PC-3 (cell line): ENCODE measurements at regions not wholly inside any gene's neighbourhood (a gene's known extent, or its start where the extent isn't known, plus 50 kb on each side); places are given as distances from the start of the nearest gene placed in this dataset.

ENCODE experiments used
- ATAC-seq: fragments of 200-7000 bp; cut with Tn5 transposase; 2 replicates; pipeline ENCODE4 v1.9.1; 2020; ENCODE audit warnings: mild to moderate bottlenecking, moderate library complexity
- BruUV-seq: library from RNA; stranded (reverse); fragments of 400-500 nt; replicated peaks from 2 replicates; lab custom pipeline; 2021; lab: Mats Ljungman, UMichigan
- CTCF ChIA-PET: fragments of 300-600 bp; sonication (Branson Sonifier 250); formaldehyde crosslinking; loops from one replicate; lab custom pipeline; 2022; ENCODE audit warnings: antibody characterized with exemption; lab: Charles Lee
- POLR2A ChIA-PET: fragments of 300-600 bp; sonication (Branson Sonifier 250); formaldehyde crosslinking; loops from one replicate; lab custom pipeline; 2022; ENCODE audit warnings: antibody characterized with exemption; ENCODE audit not compliant: unreplicated experiment; lab: Charles Lee
- DNase-seq: peaks from one replicate; pipeline ENCODE4 v3.0.0-alpha.2; 2015
- H2AFZ ChIP-seq: fragments of 300-600 bp; sonication (generic); 2 replicates; pipeline ENCODE4 v1.6.0; 2016; ENCODE audit warnings: antibody characterized with exemption, low read length
- H3F3A ChIP-seq: fragments of 300-600 bp; sonication (generic); one replicate; pipeline ENCODE4 v1.6.0; 2017; ENCODE audit warnings: antibody characterized with exemption, low read length, control low read depth, mild to moderate bottlenecking; ENCODE audit not compliant: unreplicated experiment
- H3K27ac ChIP-seq: fragments of 300-600 bp; sonication (generic); 2 replicates; pipeline ENCODE4 v1.5.1; 2016; ENCODE audit warnings: mild to moderate bottlenecking, low read length
- H3K27me3 ChIP-seq: fragments of 300-600 bp; sonication (generic); 2 replicates; pipeline ENCODE4 v1.6.1; 2016; ENCODE audit warnings: low read length, mixed read lengths
- H3K36me3 ChIP-seq: fragments of 300-600 bp; sonication (generic); 2 replicates; pipeline ENCODE4 v1.6.1; 2016; ENCODE audit warnings: low read depth, mixed run types, low read length, mixed read lengths
- H3K4me1 ChIP-seq: fragments of 300-600 bp; sonication (generic); 2 replicates; pipeline ENCODE4 v1.5.1; 2016; ENCODE audit warnings: low read length; ENCODE audit not compliant: insufficient read depth
- H3K4me2 ChIP-seq: fragments of 300-600 bp; sonication (generic); 2 replicates; pipeline ENCODE4 v1.6.0; 2016; ENCODE audit warnings: low read length
- H3K4me3 ChIP-seq: fragments of 300-600 bp; sonication (generic); 2 replicates; pipeline ENCODE4 v1.5.1; 2016; ENCODE audit warnings: mild to moderate bottlenecking, low read length, mixed read lengths
- H3K79me2 ChIP-seq: fragments of 300-600 bp; sonication (generic); 2 replicates; pipeline ENCODE4 v1.6.1; 2017; ENCODE audit warnings: low read length, mixed read lengths
- H3K9ac ChIP-seq: fragments of 300-600 bp; sonication (generic); 2 replicates; pipeline ENCODE4 v1.6.0; 2016; ENCODE audit warnings: mild to moderate bottlenecking, low read length
- H3K9me2 ChIP-seq: fragments of 300-600 bp; sonication (generic); replicated peaks from 2 replicates; pipeline ENCODE4 v1.6.1; 2016; ENCODE audit warnings: mixed run types, low read length, mixed read lengths
- H3K9me3 ChIP-seq: fragments of 300-600 bp; sonication (generic); 2 replicates; pipeline ENCODE4 v1.6.1; 2016; ENCODE audit warnings: low read length, mixed read lengths
- H4K20me1 ChIP-seq: fragments of 300-600 bp; sonication (generic); 2 replicates; pipeline ENCODE4 v1.6.1; 2016; ENCODE audit warnings: low read length, mixed read lengths
- EZH2 ChIP-seq: fragments of 300-600 bp; sonication (generic); IDR thresholded peaks from one replicate; pipeline ENCODE4 v1.6.1; 2017; ENCODE audit warnings: antibody characterized with exemption, mild to moderate bottlenecking, low read length; ENCODE audit not compliant: unreplicated experiment
- EZH2phosphoT487 ChIP-seq: fragments of 300-600 bp; sonication (generic); IDR thresholded peaks from 2 replicates; pipeline ENCODE4 v1.6.1; 2018; ENCODE audit warnings: mild to moderate bottlenecking, antibody characterized with exemption, low read length, borderline replicate concordance
- intact Hi-C: fragments of 100-400 bp; cut with micrococcal nuclease; formaldehyde crosslinking; loops from 2 replicates; pipeline ENCODE4 v1.9.0; 2023
- TF ChIP-seq, protein P1 (sequence below): fragments of 300-600 bp; sonication (generic); conservative IDR thresholded peaks from 2 replicates; pipeline ENCODE4 v1.5.1; 2017; ENCODE audit warnings: antibody characterized with exemption, low read depth, mild to moderate bottlenecking, low read length

GRCh38 chr13:79812070-79812850 lies 331.3 kb downstream of the NDFIP2 start:
- no peaks in the 10 kb centered on the region for H3K9me2 ChIP-seq
- no peak for TF ChIP-seq EZH2phosphoT487
- TF ChIP-seq, protein P1, sequence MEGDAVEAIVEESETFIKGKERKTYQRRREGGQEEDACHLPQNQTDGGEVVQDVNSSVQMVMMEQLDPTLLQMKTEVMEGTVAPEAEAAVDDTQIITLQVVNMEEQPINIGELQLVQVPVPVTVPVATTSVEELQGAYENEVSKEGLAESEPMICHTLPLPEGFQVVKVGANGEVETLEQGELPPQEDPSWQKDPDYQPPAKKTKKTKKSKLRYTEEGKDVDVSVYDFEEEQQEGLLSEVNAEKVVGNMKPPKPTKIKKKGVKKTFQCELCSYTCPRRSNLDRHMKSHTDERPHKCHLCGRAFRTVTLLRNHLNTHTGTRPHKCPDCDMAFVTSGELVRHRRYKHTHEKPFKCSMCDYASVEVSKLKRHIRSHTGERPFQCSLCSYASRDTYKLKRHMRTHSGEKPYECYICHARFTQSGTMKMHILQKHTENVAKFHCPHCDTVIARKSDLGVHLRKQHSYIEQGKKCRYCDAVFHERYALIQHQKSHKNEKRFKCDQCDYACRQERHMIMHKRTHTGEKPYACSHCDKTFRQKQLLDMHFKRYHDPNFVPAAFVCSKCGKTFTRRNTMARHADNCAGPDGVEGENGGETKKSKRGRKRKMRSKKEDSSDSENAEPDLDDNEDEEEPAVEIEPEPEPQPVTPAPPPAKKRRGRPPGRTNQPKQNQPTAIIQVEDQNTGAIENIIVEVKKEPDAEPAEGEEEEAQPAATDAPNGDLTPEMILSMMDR: no peak
- no peak for TF ChIP-seq EZH2
- H3K9me3 ChIP-seq: no peaks in the 10 kb centered on the region
- H3K9ac ChIP-seq: no peak overlapping the region
- CTCF ChIA-PET: no interaction called here
- H3F3A ChIP-seq: no peaks in the 10 kb centered on the region
- intact Hi-C loops: loop anchor here (10.0 kb wide), 1 partner anchor 123 kb away; no protein-coding TSS in a partner anchor
- H3K4me2 ChIP-seq: no peak overlapping the region
- no peak overlapping the region for H3K27ac ChIP-seq
- no peaks in the 10 kb centered on the region for H4K20me1 ChIP-seq
- no peaks in the 10 kb centered on the region for H3K27me3 ChIP-seq
- BruUV-seq: no TSS peak
- H3K79me2 ChIP-seq: no peaks in the 10 kb centered on the region
- no peaks in the 10 kb centered on the region for H3K36me3 ChIP-seq
- H3K4me3 ChIP-seq: no peak overlapping the region
- H2AFZ ChIP-seq: no peak overlapping the region
- POLR2A ChIA-PET: no interaction called here
- ATAC-seq (no peak), DNase-seq (no peak)
- H3K4me1 ChIP-seq: peaks cover 12% of the 10 kb centered on the region; the same call in 1 of the 2 replicates

DNA sequence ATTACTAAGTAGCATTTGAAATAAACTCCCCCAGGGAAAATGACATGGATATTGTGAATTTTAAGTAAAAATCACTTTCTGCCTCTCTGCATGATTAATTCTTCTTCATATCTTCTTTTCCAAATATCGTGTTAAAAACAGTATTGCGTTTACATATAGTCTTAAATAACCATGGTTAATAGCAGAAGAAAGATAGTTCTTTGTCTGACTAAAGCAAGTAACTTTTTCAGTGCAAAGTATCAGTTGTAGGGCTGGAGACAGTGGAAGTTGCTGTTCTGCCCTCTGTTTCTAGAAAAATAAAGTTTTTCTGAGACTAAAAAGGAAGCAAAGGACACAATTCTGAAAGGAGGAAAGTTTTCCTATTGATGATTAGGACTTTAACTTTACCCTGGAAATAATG lies 330.2 kb downstream of the NDFIP2 start:
- no peak overlapping the region for H3K4me3 ChIP-seq
- no peaks in the 10 kb centered on the region for H3K27me3 ChIP-seq
- no peak for ATAC-seq
- no peaks in the 10 kb centered on the region for H3K79me2 ChIP-seq
- H2AFZ ChIP-seq: peak overlapping the region; percentile 39; the same call in 1 of the 2 replicates
- ChIA-PET POLR2A (interaction anchor here (0.7 kb wide), 1 partner anchor 376 kb away, joined by 3 read pairs; no protein-coding TSS in a partner anchor), CTCF (interaction anchor here (0.7 kb wide), 1 partner anchor 16 kb away, joined by 10 read pairs; no protein-coding TSS in a partner anchor)
- TF ChIP-seq, protein P1: no peak
- no peak for TF ChIP-seq EZH2
- TF ChIP-seq EZH2phosphoT487: no peak
- no peaks in the 10 kb centered on the region for H4K20me1 ChIP-seq
- no peaks in the 10 kb centered on the region for H3K9me3 ChIP-seq
- no peak for DNase-seq
- H3K36me3 ChIP-seq: no peaks in the 10 kb centered on the region
- peak overlapping the region; percentile 26; the same call in 1 of the 2 replicates for H3K4me2 ChIP-seq
- intact Hi-C loops: loop anchor here (10.0 kb wide), 1 partner anchor 124 kb away; no protein-coding TSS in a partner anchor
- no peak overlapping the region for H3K9ac ChIP-seq
- H3F3A ChIP-seq: no peaks in the 10 kb centered on the region
- BruUV-seq: TSS peak; percentile 91
- no peak overlapping the region for H3K27ac ChIP-seq
- H3K9me2 ChIP-seq: no peaks in the 10 kb centered on the region
- peaks cover 12% of the 10 kb centered on the region; the same call in 1 of the 2 replicates for H3K4me1 ChIP-seq
